Karpas-422 (cell line): ENCODE measurements at regions not wholly inside any gene's neighbourhood (a gene's known extent, or its start where the extent isn't known, plus 50 kb on each side); places are given as distances from the start of the nearest gene placed in this dataset.
"Not testable (repeated sequence)": the region's sequence is repeated elsewhere in the genome, so short reads cannot be mapped to it uniquely, and the experiment has no call there.

Source experiments
- DNase-seq: peaks from one replicate; pipeline ENCODE4 v3.0.0-alpha.2; 2015
- H2AFZ ChIP-seq: fragments of 200-600 bp; sonication (generic); 2 replicates; pipeline ENCODE4 v1.6.1; 2014; ENCODE audit warnings: antibody characterized with exemption, low read length, mixed read lengths
- H3K27ac ChIP-seq: fragments of 200-600 bp; sonication (generic); 2 replicates; pipeline ENCODE4 v1.5.1; 2014; ENCODE audit warnings: mild to moderate bottlenecking, low read length, moderate library complexity
- H3K27me3 ChIP-seq: fragments of 200-600 bp; sonication (generic); 2 replicates; pipeline ENCODE4 v1.6.1; 2014; ENCODE audit warnings: low read length, mixed read lengths
- H3K36me3 ChIP-seq: fragments of 200-600 bp; sonication (generic); 2 replicates; pipeline ENCODE4 v1.6.1; 2014; ENCODE audit warnings: low read length, mixed read lengths; ENCODE audit not compliant: insufficient read depth
- H3K4me1 ChIP-seq: fragments of 200-600 bp; sonication (generic); 2 replicates; pipeline ENCODE4 v1.6.1; 2014; ENCODE audit warnings: mild to moderate bottlenecking, low read length, mixed read lengths
- H3K4me2 ChIP-seq: fragments of 200-600 bp; sonication (generic); 2 replicates; pipeline ENCODE4 v1.6.1; 2014; ENCODE audit warnings: low read length, low read depth, mild to moderate bottlenecking; ENCODE audit not compliant: poor library complexity, severe bottlenecking
- H3K4me3 ChIP-seq: fragments of 200-600 bp; sonication (generic); 2 replicates; pipeline ENCODE4 v1.5.1; 2014; ENCODE audit warnings: mild to moderate bottlenecking, antibody characterized with exemption, low read length, mixed read lengths
- H3K79me2 ChIP-seq: fragments of 200-600 bp; sonication (generic); 2 replicates; pipeline ENCODE4 v1.6.1; 2014; ENCODE audit warnings: mild to moderate bottlenecking, low read length, mixed read lengths
- H3K9ac ChIP-seq: fragments of 200-600 bp; sonication (generic); 2 replicates; pipeline ENCODE4 v1.6.0; 2014; ENCODE audit warnings: low read length
- H3K9me2 ChIP-seq: fragments of 200-600 bp; sonication (generic), shearing (Covaris generic); replicated peaks from 2 replicates; pipeline ENCODE4 v1.6.0; 2014; ENCODE audit warnings: mild to moderate bottlenecking, low read length, moderate library complexity; ENCODE audit not compliant: insufficient read depth
- H3K9me3 ChIP-seq: fragments of 300-700, 200-600 bp; sonication (generic); 2 replicates; pipeline ENCODE4 v1.6.1; 2014; ENCODE audit warnings: low read length, mixed read lengths
- H4K20me1 ChIP-seq: fragments of 200-600 bp; sonication (generic); 2 replicates; pipeline ENCODE4 v1.6.1; 2014; ENCODE audit warnings: mild to moderate bottlenecking, antibody characterized with exemption, low read length, low read depth; ENCODE audit not compliant: insufficient read depth

- H3K9ac ChIP-seq: no peak overlapping the region
Measured at GRCh38 chr14:97798176-97798575, 1001.0 kb downstream of the VRK1 start.

DNA sequence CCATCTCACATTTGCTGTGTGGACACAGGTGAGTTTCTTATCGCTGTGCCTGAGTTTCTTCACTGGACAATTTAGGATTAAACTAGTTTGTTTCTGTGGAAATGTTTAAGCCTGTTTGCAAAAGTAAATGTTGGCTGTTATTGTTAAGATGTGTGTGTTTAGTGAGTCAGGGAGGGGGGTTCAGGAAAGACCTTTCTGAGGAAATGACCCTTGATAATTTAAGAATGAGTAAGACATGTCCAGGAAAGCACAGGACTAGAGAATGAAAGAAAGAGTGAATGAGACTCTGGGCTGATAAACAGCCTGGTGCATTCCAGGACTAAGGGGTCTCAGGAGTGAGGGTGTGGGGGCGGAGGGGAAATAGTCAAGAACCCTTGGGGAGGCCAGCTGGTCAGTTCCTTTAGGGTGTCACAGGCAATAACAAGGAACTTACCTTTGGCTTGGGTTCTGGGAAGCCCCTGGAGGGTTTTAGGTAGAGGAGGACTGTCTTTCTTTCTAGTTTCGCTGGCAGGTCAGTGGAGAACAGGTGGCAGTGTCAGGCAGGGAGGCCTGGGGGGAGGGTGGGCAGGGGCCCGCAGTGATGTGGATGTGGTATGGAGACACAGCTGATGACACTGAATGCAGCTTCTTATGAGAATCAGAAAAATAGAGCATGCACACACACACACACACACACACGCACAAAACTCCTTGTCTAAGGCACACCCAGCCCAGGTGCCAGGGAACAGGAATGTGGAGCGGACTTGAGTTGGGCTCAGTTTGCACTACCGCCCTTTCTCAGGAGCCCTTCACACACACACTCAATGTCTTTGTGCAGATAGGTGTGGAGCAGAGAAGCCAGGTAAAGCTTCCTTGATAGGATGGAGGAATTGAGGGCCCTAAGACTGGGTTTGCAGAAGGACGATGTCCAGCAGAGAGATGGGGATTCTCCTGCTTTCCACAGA, 1005.5 kb downstream of the VRK1 start:
- Histone ChIP-seq H4K20me1 (no peaks in the 10 kb centered on the region), H3K27me3 (no peaks in the 10 kb centered on the region), H3K9ac (no peak overlapping the region), H2AFZ (no peak overlapping the region), H3K36me3 (no peaks in the 10 kb centered on the region), H3K4me3 (no peak overlapping the region), H3K4me2 (no peak overlapping the region), H3K27ac (no peak overlapping the region), H3K4me1 (no peaks in the 10 kb centered on the region), H3K9me3 (peaks cover 11% of the 10 kb centered on the region; the same call in 1 of the 2 replicates), H3K9me2 (no peaks in the 10 kb centered on the region), H3K79me2 (no peaks in the 10 kb centered on the region)
- no peak for DNase-seq

More at GRCh38 chr14:97798176-97798575, 1001.0 kb downstream of the VRK1 start:
- H3K4me3 ChIP-seq: no peak overlapping the region
- no peak overlapping the region for H2AFZ ChIP-seq
- H4K20me1 ChIP-seq: no peaks in the 10 kb centered on the region
- peaks cover 2% of the 10 kb centered on the region; the same call in 1 of the 2 replicates for H3K9me3 ChIP-seq
- no peaks in the 10 kb centered on the region for H3K79me2 ChIP-seq
- H3K36me3 ChIP-seq: no peaks in the 10 kb centered on the region
- no peak for DNase-seq
- H3K9me2 ChIP-seq: no peaks in the 10 kb centered on the region
- H3K27me3 ChIP-seq: no peaks in the 10 kb centered on the region
- no peaks in the 10 kb centered on the region for H3K4me1 ChIP-seq
- no peak overlapping the region for H3K27ac ChIP-seq
- no peak overlapping the region for H3K4me2 ChIP-seq

- Histone ChIP-seq H3K4me3 (no peak overlapping the region), H4K20me1 (no peaks in the 10 kb centered on the region), H3K9ac (no peak overlapping the region), H3K36me3 (no peaks in the 10 kb centered on the region), H3K9me2 (no peaks in the 10 kb centered on the region), H3K4me1 (no peaks in the 10 kb centered on the region), H3K27ac (no peak overlapping the region), H3K4me2 (no peak overlapping the region), H3K79me2 (no peaks in the 10 kb centered on the region), H2AFZ (no peak overlapping the region), H3K27me3 (no peaks in the 10 kb centered on the region), H3K9me3 (peaks cover 13% of the 10 kb centered on the region)
- no peak for DNase-seq
Measured at GRCh38 chr14:97804056-97804455, 1006.9 kb downstream of the VRK1 start.

DNA sequence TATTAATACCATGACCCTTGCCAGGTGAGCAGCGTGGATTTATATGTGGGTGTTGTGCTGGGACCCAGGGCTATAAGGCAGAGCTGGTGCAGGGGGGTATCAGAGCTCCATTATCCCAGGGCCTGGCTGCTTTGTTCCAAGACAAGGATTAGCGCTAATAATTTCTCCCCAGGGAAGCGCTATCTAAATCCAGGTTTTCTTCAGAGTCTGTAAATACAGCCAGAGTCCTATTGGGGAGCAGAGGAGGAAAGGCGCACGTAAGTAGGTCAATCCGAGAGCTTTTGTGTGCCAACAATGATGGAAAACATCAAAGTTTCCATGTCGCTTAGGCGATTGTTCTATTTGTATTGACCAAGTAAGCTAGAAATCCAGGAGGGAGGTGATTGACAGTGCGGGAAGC, 1009.7 kb downstream of the VRK1 start:
- no peaks in the 10 kb centered on the region for H3K79me2 ChIP-seq
- no peaks in the 10 kb centered on the region for H3K4me1 ChIP-seq
- H3K4me3 ChIP-seq: no peak overlapping the region
- no peaks in the 10 kb centered on the region; the same call in 1 of the 2 replicates for H3K36me3 ChIP-seq
- H4K20me1 ChIP-seq: no peaks in the 10 kb centered on the region
- H2AFZ ChIP-seq: no peak overlapping the region
- no peak overlapping the region for H3K9ac ChIP-seq
- H3K9me3 ChIP-seq: peaks cover 23% of the 10 kb centered on the region
- no peak overlapping the region for H3K4me2 ChIP-seq
- no peaks in the 10 kb centered on the region for H3K27me3 ChIP-seq
- no peak for DNase-seq
- no peak overlapping the region for H3K27ac ChIP-seq
- no peaks in the 10 kb centered on the region for H3K9me2 ChIP-seq

DNA sequence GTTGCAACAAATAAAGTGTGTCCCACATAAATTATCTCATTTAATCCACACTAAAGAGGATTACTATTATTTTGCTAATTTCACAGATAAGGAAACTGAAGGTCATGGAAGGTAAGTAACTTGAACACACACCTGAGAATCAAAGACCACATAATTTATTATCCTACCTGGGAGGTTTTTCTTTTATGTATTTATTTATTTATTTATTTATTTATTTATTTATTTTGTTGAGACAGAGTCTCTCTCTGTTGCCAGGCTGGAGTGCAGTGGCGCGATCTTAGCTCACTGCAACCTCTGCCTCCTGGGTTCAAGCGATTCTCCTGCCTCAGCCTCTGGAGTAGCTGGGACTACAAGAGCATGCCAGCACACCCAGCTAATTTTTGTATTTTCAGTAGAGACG, 1011.4 kb downstream of the VRK1 start:
- not testable (repeated sequence) for H3K4me3 ChIP-seq, H3K4me2 ChIP-seq, DNase-seq, H3K79me2 ChIP-seq, H3K4me1 ChIP-seq, H3K27me3 ChIP-seq, H3K27ac ChIP-seq, H4K20me1 ChIP-seq, H3K36me3 ChIP-seq, H3K9ac ChIP-seq, H3K9me2 ChIP-seq, H2AFZ ChIP-seq
- peaks cover 26% of the 10 kb centered on the region for H3K9me3 ChIP-seq

GRCh38 chr14:97813556-97813955, 1016.4 kb downstream of the VRK1 start:
- no peaks in the 10 kb centered on the region for H3K4me1 ChIP-seq
- H3K9me2 ChIP-seq: no peaks in the 10 kb centered on the region; the same call in 1 of the 2 replicates
- H3K9ac ChIP-seq: no peak overlapping the region
- H3K27ac ChIP-seq: no peak overlapping the region
- H3K36me3 ChIP-seq: no peaks in the 10 kb centered on the region; the same call in 1 of the 2 replicates
- no peak overlapping the region for H2AFZ ChIP-seq
- H3K4me2 ChIP-seq: no peak overlapping the region
- no peaks in the 10 kb centered on the region for H3K79me2 ChIP-seq
- H3K9me3 ChIP-seq: peaks cover 22% of the 10 kb centered on the region
- H3K4me3 ChIP-seq: no peak overlapping the region
- no peaks in the 10 kb centered on the region for H4K20me1 ChIP-seq
- DNase-seq: no peak
- no peaks in the 10 kb centered on the region for H3K27me3 ChIP-seq

DNA sequence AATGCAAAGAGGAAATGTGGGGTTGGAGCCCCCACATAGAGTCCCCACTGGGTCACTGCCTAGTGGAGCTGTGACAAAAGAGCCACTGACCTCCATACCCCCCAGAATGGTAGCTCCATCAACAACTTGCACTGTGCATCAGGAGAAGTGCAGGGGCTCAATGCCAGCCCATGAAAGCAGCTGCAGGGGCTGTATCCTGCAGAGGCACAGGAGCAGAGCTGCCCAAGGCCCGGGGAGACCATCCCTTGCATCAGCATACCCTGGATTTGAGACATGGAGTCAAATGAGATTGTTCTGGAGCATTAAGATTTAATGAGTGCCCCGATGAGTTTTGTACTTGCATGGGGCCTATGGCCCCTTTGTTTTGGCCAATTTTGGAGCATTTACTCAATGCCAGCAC, 1023.6 kb downstream of the VRK1 start:
- Histone ChIP-seq H3K9me3 (peaks cover 32% of the 10 kb centered on the region), H3K9ac (no peak overlapping the region), H2AFZ (no peak overlapping the region), H3K4me3 (no peak overlapping the region), H3K4me2 (no peak overlapping the region), H3K27me3 (no peaks in the 10 kb centered on the region), H3K36me3 (no peaks in the 10 kb centered on the region), H3K27ac (no peak overlapping the region), H4K20me1 (no peaks in the 10 kb centered on the region), H3K4me1 (no peaks in the 10 kb centered on the region), H3K79me2 (no peaks in the 10 kb centered on the region), H3K9me2 (no peaks in the 10 kb centered on the region; the same call in 1 of the 2 replicates)
- no peak for DNase-seq

DNA sequence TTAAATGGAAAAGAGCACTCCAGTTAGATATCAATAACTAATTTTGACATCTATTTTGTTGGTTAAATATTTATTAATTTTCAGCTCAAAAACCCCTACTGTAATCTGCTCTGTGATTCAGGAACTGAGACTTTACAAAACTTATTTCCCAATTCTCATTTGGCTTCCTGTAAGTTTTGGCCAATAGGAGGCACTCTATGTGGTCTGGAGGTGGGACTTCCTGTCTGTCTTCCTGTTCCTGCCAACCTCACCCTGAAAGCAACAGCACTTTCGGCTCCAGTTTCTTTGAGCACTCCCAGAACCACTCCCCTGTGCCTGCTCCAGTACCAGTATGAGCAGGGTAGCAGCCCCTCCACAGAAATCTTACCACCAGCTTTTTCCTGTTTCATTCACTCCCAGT, 1027.0 kb downstream of the VRK1 start:
- Histone ChIP-seq H3K27ac (no peak overlapping the region), H3K4me1 (no peaks in the 10 kb centered on the region), H4K20me1 (no peaks in the 10 kb centered on the region), H3K9ac (no peak overlapping the region), H3K9me3 (peaks cover 28% of the 10 kb centered on the region), H3K27me3 (no peaks in the 10 kb centered on the region), H3K4me2 (no peak overlapping the region), H3K4me3 (no peak overlapping the region), H3K79me2 (no peaks in the 10 kb centered on the region), H3K9me2 (no peaks in the 10 kb centered on the region; the same call in 1 of the 2 replicates), H3K36me3 (no peaks in the 10 kb centered on the region), H2AFZ (no peak overlapping the region; the same call in 1 of the 2 replicates)
- DNase-seq: peak; percentile 67
